ENCODE measurements at regions not wholly inside any gene's neighbourhood (a gene's known extent, or its start where the extent isn't known, plus 50 kb on each side); places are given as distances from the start of the nearest gene placed in this dataset.

DNA sequence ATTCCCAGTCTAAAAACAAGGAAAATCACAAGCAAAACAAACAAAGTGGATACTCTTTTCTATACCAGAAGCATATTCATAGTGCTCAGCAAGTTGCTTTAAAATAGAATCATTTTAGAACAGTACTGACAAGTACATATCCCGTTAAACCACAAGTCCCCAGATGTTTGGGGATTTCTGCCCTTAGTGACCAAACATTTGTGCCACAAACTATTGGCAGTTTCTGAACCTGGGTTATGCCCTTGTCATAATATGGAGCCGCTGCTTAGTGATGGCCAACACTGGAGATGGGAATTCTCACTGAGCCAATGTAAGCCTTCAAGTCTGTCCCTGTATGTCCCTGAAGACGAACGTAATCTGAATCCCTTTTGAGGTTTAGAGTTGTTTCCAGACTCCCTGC lies 436.7 kb upstream of the JAG1 start:
- H3K27ac ChIP-seq (ENCODE audit: low read length, poor library complexity, severe bottlenecking): no peak overlapping the region
- H3K14ac ChIP-seq (ENCODE audit: low read length in 2 of 2): no peak overlapping the region
- no peak overlapping the region for H3K4me3 ChIP-seq (ENCODE audit: insufficient read depth in 1 of 2, low read depth in 1 of 2, low read length in 2 of 2)
- no peak overlapping the region for H2AK5ac ChIP-seq (ENCODE audit: low read length, severe bottlenecking)
- H3K9ac ChIP-seq (ENCODE audit: low read length): no peak overlapping the region
- no peak overlapping the region for H2BK5ac ChIP-seq (ENCODE audit: low read depth, low read length, poor library complexity, severe bottlenecking)
- no peak overlapping the region for H3K4ac ChIP-seq (ENCODE audit: low read depth in 1 of 2, low read length in 2 of 2)
- H3K4me1 ChIP-seq (ENCODE audit: control insufficient read depth, insufficient read depth, low read depth, low read length): no peaks in the 10 kb centered on the region
- H3K23ac ChIP-seq (ENCODE audit: low read length in 2 of 2): no peak overlapping the region
- DNase-seq: no peak
- H3K9me3 ChIP-seq (ENCODE audit: control insufficient read depth, low read length): no peaks in the 10 kb centered on the region
- no peak overlapping the region for H2BK120ac ChIP-seq (ENCODE audit: low read depth, low read length)
- H3K79me1 ChIP-seq (replicated peaks; ENCODE audit: low read length, poor library complexity, severe bottlenecking): no peaks in the 10 kb centered on the region
- no peaks in the 10 kb centered on the region for H3K36me3 ChIP-seq (ENCODE audit: control insufficient read depth in 1 of 2, insufficient read depth in 2 of 2, low read depth in 1 of 2, low read length in 2 of 2)
- no peak overlapping the region for H4K8ac ChIP-seq (ENCODE audit: low read length)
- no peak overlapping the region for H2BK12ac ChIP-seq (ENCODE audit: low read length in 2 of 2)
- no peak overlapping the region for H2AFZ ChIP-seq (ENCODE audit: low read depth, low read length)
- WGBS: 95% methylated on average over 2 of the region's 4 CpGs
- no peak overlapping the region for H3K4me2 ChIP-seq (ENCODE audit: low read length, poor library complexity, severe bottlenecking)
- no peaks in the 10 kb centered on the region for H3K27me3 ChIP-seq (ENCODE audit: control insufficient read depth in 1 of 2, insufficient read depth in 1 of 2, low read length in 2 of 2)
- H3K18ac ChIP-seq (ENCODE audit: low read depth in 1 of 2, low read length in 2 of 2): no peak overlapping the region
- H4K91ac ChIP-seq (ENCODE audit: low read length): no peak overlapping the region
- H2BK15ac ChIP-seq (ENCODE audit: low read depth, poor library complexity, severe bottlenecking): no peak overlapping the region

DNA sequence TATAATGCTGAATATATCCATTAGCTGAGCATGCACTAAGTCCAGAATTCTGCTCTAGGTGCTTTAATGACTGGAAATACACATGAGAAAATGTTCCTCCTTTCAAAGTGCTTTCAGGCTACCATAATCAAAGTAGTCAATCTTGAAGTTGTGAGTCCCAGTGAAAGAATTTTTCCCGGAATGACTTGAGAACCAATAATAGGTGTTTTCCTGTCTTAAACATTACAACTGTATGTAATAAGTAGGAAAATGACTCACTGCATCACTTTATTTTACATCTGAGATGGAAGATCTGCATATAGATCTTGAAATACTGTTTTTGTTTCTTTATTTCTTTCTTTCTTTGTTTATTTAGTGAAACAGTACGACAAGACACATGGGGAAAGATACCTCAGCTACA lies 437.4 kb upstream of the JAG1 start:
- Histone ChIP-seq H3K4me3 (ENCODE audit: insufficient read depth in 1 of 2, low read depth in 1 of 2, low read length in 2 of 2) (no peak overlapping the region), H4K91ac (ENCODE audit: low read length) (no peak overlapping the region), H2AK5ac (ENCODE audit: low read length, severe bottlenecking) (no peak overlapping the region), H3K79me1 (replicated peaks; ENCODE audit: low read length, poor library complexity, severe bottlenecking) (no peaks in the 10 kb centered on the region), H2BK120ac (ENCODE audit: low read depth, low read length) (no peak overlapping the region), H3K14ac (ENCODE audit: low read length in 2 of 2) (no peak overlapping the region), H3K4ac (ENCODE audit: low read depth in 1 of 2, low read length in 2 of 2) (no peak overlapping the region), H4K8ac (ENCODE audit: low read length) (no peak overlapping the region), H2BK12ac (ENCODE audit: low read length in 2 of 2) (no peak overlapping the region), H2AFZ (ENCODE audit: low read depth, low read length) (no peak overlapping the region), H3K36me3 (ENCODE audit: control insufficient read depth in 1 of 2, insufficient read depth in 2 of 2, low read depth in 1 of 2, low read length in 2 of 2) (no peaks in the 10 kb centered on the region), H3K4me1 (ENCODE audit: control insufficient read depth, insufficient read depth, low read depth, low read length) (no peaks in the 10 kb centered on the region), H3K9me3 (ENCODE audit: control insufficient read depth, low read length) (no peaks in the 10 kb centered on the region), H2BK5ac (ENCODE audit: low read depth, low read length, poor library complexity, severe bottlenecking) (no peak overlapping the region), H3K18ac (ENCODE audit: low read depth in 1 of 2, low read length in 2 of 2) (no peak overlapping the region), H3K27me3 (ENCODE audit: control insufficient read depth in 1 of 2, insufficient read depth in 1 of 2, low read length in 2 of 2) (no peaks in the 10 kb centered on the region), H3K4me2 (ENCODE audit: low read length, poor library complexity, severe bottlenecking) (no peak overlapping the region), H3K23ac (ENCODE audit: low read length in 2 of 2) (no peak overlapping the region), H3K9ac (ENCODE audit: low read length) (no peak overlapping the region), H3K27ac (ENCODE audit: low read length, poor library complexity, severe bottlenecking) (no peak overlapping the region), H2BK15ac (ENCODE audit: low read depth, poor library complexity, severe bottlenecking) (no peak overlapping the region)
- DNase-seq: no peak
- WGBS: no CpG with 5 or more reads among the region's 2 CpGs

DNA sequence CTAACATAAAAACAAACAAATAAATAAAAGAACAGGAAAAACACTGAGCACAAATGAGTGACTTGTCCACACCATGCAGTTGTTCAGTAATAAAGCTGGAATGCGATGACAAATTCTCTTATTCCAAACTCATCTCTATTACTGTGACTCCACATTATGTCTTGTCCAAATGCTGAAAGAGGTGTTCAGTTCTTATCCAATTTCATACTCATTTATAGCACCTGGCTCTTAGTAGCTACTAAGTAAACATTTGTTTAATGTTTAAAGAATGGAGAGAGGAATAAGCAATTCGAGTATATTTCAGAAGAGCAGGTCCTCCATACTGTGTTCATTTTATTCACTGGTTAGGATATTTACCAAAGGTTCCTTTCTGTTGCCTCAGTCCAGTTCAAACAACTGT lies 439.0 kb upstream of the JAG1 start:
- no peak overlapping the region for H3K18ac ChIP-seq (ENCODE audit: low read depth in 1 of 2, low read length in 2 of 2)
- H2BK120ac ChIP-seq (ENCODE audit: low read depth, low read length): no peak overlapping the region
- no peak overlapping the region for H2AK5ac ChIP-seq (ENCODE audit: low read length, severe bottlenecking)
- no peak for DNase-seq
- no peaks in the 10 kb centered on the region for H3K9me3 ChIP-seq (ENCODE audit: control insufficient read depth, low read length)
- no peak overlapping the region for H3K9ac ChIP-seq (ENCODE audit: low read length)
- 87% methylated on average over 2 of the region's 2 CpGs for WGBS
- H3K4ac ChIP-seq (ENCODE audit: low read depth in 1 of 2, low read length in 2 of 2): no peak overlapping the region
- no peak overlapping the region for H3K4me2 ChIP-seq (ENCODE audit: low read length, poor library complexity, severe bottlenecking)
- no peak overlapping the region for H4K91ac ChIP-seq (ENCODE audit: low read length)
- no peak overlapping the region for H2AFZ ChIP-seq (ENCODE audit: low read depth, low read length)
- H2BK12ac ChIP-seq (ENCODE audit: low read length in 2 of 2): no peak overlapping the region
- H2BK5ac ChIP-seq (ENCODE audit: low read depth, low read length, poor library complexity, severe bottlenecking): no peak overlapping the region
- no peak overlapping the region for H2BK15ac ChIP-seq (ENCODE audit: low read depth, poor library complexity, severe bottlenecking)
- no peaks in the 10 kb centered on the region for H3K79me1 ChIP-seq (replicated peaks; ENCODE audit: low read length, poor library complexity, severe bottlenecking)
- H3K4me1 ChIP-seq (ENCODE audit: control insufficient read depth, insufficient read depth, low read depth, low read length): no peaks in the 10 kb centered on the region
- H3K23ac ChIP-seq (ENCODE audit: low read length in 2 of 2): no peak overlapping the region
- H3K27me3 ChIP-seq (ENCODE audit: control insufficient read depth in 1 of 2, insufficient read depth in 1 of 2, low read length in 2 of 2): no peaks in the 10 kb centered on the region
- H3K36me3 ChIP-seq (ENCODE audit: control insufficient read depth in 1 of 2, insufficient read depth in 2 of 2, low read depth in 1 of 2, low read length in 2 of 2): no peaks in the 10 kb centered on the region
- H3K4me3 ChIP-seq (ENCODE audit: insufficient read depth in 1 of 2, low read depth in 1 of 2, low read length in 2 of 2): no peak overlapping the region
- no peak overlapping the region for H3K14ac ChIP-seq (ENCODE audit: low read length in 2 of 2)
- no peak overlapping the region for H4K8ac ChIP-seq (ENCODE audit: low read length)
- no peak overlapping the region for H3K27ac ChIP-seq (ENCODE audit: low read length, poor library complexity, severe bottlenecking)

DNA sequence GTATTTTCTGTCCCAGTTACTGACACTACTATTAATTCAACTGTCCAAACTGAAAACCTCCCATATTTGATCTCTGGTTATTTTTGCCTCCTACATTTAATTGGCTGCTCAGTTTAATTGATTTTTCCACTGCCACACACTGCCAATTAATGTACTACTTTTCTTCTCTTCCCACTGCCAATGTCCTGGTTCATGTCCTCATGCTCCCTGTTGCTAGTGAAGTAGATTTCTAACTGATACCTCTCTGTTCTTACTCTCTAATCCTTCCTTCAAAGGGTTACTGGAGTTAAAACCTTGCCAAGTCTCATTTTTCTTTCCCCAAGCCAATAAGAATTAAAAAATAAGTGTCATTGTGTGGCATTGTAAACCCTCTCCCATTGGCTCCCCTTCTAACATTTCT lies 440.6 kb upstream of the JAG1 start:
- no peaks in the 10 kb centered on the region for H3K79me1 ChIP-seq (replicated peaks; ENCODE audit: low read length, poor library complexity, severe bottlenecking)

More for the DNA sequence above, 440.6 kb upstream of the JAG1 start:
- Histone ChIP-seq H3K4me1 (ENCODE audit: control insufficient read depth, insufficient read depth, low read depth, low read length) (no peaks in the 10 kb centered on the region), H2BK5ac (ENCODE audit: low read depth, low read length, poor library complexity, severe bottlenecking) (no peak overlapping the region), H2BK120ac (ENCODE audit: low read depth, low read length) (no peak overlapping the region), H3K4me3 (ENCODE audit: insufficient read depth in 1 of 2, low read depth in 1 of 2, low read length in 2 of 2) (no peak overlapping the region), H3K27me3 (ENCODE audit: control insufficient read depth in 1 of 2, insufficient read depth in 1 of 2, low read length in 2 of 2) (no peaks in the 10 kb centered on the region), H3K36me3 (ENCODE audit: control insufficient read depth in 1 of 2, insufficient read depth in 2 of 2, low read depth in 1 of 2, low read length in 2 of 2) (no peaks in the 10 kb centered on the region), H3K9me3 (ENCODE audit: control insufficient read depth, low read length) (no peaks in the 10 kb centered on the region), H3K14ac (ENCODE audit: low read length in 2 of 2) (no peak overlapping the region), H3K23ac (ENCODE audit: low read length in 2 of 2) (no peak overlapping the region), H2BK15ac (ENCODE audit: low read depth, poor library complexity, severe bottlenecking) (no peak overlapping the region), H2BK12ac (ENCODE audit: low read length in 2 of 2) (no peak overlapping the region), H2AFZ (ENCODE audit: low read depth, low read length) (no peak overlapping the region), H4K91ac (ENCODE audit: low read length) (no peak overlapping the region), H3K27ac (ENCODE audit: low read length, poor library complexity, severe bottlenecking) (no peak overlapping the region), H4K8ac (ENCODE audit: low read length) (no peak overlapping the region), H3K18ac (ENCODE audit: low read depth in 1 of 2, low read length in 2 of 2) (no peak overlapping the region), H3K4ac (ENCODE audit: low read depth in 1 of 2, low read length in 2 of 2) (no peak overlapping the region), H3K9ac (ENCODE audit: low read length) (no peak overlapping the region), H2AK5ac (ENCODE audit: low read length, severe bottlenecking) (no peak overlapping the region), H3K4me2 (ENCODE audit: low read length, poor library complexity, severe bottlenecking) (no peak overlapping the region)
- no peak for DNase-seq

Measured in mesenchymal stem cell (in vitro differentiated cells and primary cell).